ENCODE measurements at regions not wholly inside any gene's neighbourhood (a gene's known extent, or its start where the extent isn't known, plus 50 kb on each side); places are given as distances from the start of the nearest gene placed in this dataset.

GRCh38 chr15:53320816-53321215 is 438.6 kb downstream of the WDR72 start (continued):
- no peak for TF ChIP-seq THRB (CRISPR knock-in tag; conservative IDR thresholded peaks at IDR 0.05)
- TF ChIP-seq YY1 (IDR thresholded peaks at IDR 0.05; ENCODE audit: borderline replicate concordance in 1 of 3, control insufficient read depth in 1 of 3, extremely low read depth in 1 of 3, insufficient read depth in 3 of 3, insufficient read length in 1 of 3, insufficient replicate concordance in 2 of 3, low read depth in 1 of 3, low read length in 2 of 3): no peak
- TF ChIP-seq RBM22 (IDR thresholded peaks at IDR 0.05; ENCODE audit: low read depth, low read length, poor library complexity, severe bottlenecking): no peak

GRCh38 chr15:53312707-53313106 is 446.8 kb downstream of the WDR72 start:
- no peaks in the 10 kb centered on the region for H3K4me1 ChIP-seq (replicated peaks in 1 of 2; ENCODE audit: control insufficient read depth in 2 of 2, insufficient read depth in 2 of 2, low read length in 2 of 2)
- WGBS (ENCODE audit: insufficient coverage, low coverage, missing lambda C conversion rate): 0% methylated on average over 3 of the region's 3 CpGs
- ChIA-PET POLR2A (no interaction called here), CTCF (ENCODE audit: low intra/inter-chr PET ratio) (no interaction called here)
- no peaks in the 10 kb centered on the region for H4K20me1 ChIP-seq (replicated peaks; ENCODE audit: control insufficient read depth, insufficient read depth, low read length)
- in situ Hi-C loops (cut with MboI) (no loop called here), intact Hi-C loops (cut with micrococcal nuclease) (no loop called here)
- H3K36me3 ChIP-seq (ENCODE audit: control insufficient read depth, insufficient read depth, low read length): no peaks in the 10 kb centered on the region
- no peak overlapping the region for H3K4me2 ChIP-seq (ENCODE audit: insufficient read depth, low read length)
- FAIRE-seq (no peak), ATAC-seq (no peak), DNase-seq (ENCODE audit: extremely low read depth in 1 of 4, low spot score in 3 of 4) (no peak)
- no peak for TF ChIP-seq ARID1B (IDR thresholded peaks at IDR 0.05)
- TF ChIP-seq GTF2E2 (tag; IDR thresholded peaks at IDR 0.05): no peak
- TF ChIP-seq FOXP1 (CRISPR knock-in tag; IDR thresholded peaks at IDR 0.05): no peak
- TF ChIP-seq ETV6 (IDR thresholded peaks at IDR 0.05; ENCODE audit: borderline replicate concordance in 1 of 2, low read depth in 2 of 2, low read length in 1 of 2): no peak
- no peak for TF ChIP-seq ETV6 (CRISPR knock-in tag; IDR thresholded peaks at IDR 0.05; ENCODE audit: borderline replicate concordance)
- no peak for TF ChIP-seq HMBOX1 (IDR thresholded peaks at IDR 0.05)
- no peak for TF ChIP-seq NFXL1 (CRISPR knock-in tag; IDR thresholded peaks at IDR 0.05)
- TF ChIP-seq NUFIP1 (IDR thresholded peaks at IDR 0.05; ENCODE audit: partially characterized antibody): no peak
- no peak overlapping the region for H3K9ac ChIP-seq (ENCODE audit: insufficient read depth in 1 of 2, low read depth in 2 of 2, low read length in 2 of 2)
- no peaks in the 10 kb centered on the region for H3K79me2 ChIP-seq (ENCODE audit: control insufficient read depth, insufficient read depth, low read length)
- H3K9me1 ChIP-seq (ENCODE audit: control insufficient read depth, insufficient read depth, low read length): no peaks in the 10 kb centered on the region
- no peaks in the 10 kb centered on the region for H3K27me3 ChIP-seq (ENCODE audit: control insufficient read depth in 2 of 2, insufficient read depth in 2 of 2, low read length in 2 of 2)
- H2AFZ ChIP-seq (ENCODE audit: low read depth, low read length): no peak overlapping the region
- BruUV-seq (replicated peaks): no TSS peak
- H3K4me3 ChIP-seq: no peak overlapping the region
- H3K27ac ChIP-seq (ENCODE audit: extremely low read depth, low read depth, low read length): no peak overlapping the region
- no peaks in the 10 kb centered on the region for H3K9me3 ChIP-seq (replicated peaks; ENCODE audit: control insufficient read depth, insufficient read depth, low read depth, low read length)
